GM18861 (cell line): ENCODE measurements at regions not wholly inside any gene's neighbourhood (a gene's known extent, or its start where the extent isn't known, plus 50 kb on each side); places are given as distances from the start of the nearest gene placed in this dataset.
"Not testable (repeated sequence)": the region's sequence is repeated elsewhere in the genome, so short reads cannot be mapped to it uniquely, and the experiment has no call there.

Experiments used
- ATAC-seq: cut with Tn5 transposase; IDR thresholded peaks from one replicate; pipeline ENCODE4 v1.9.1; 2021; ENCODE audit not compliant: unreplicated experiment

GRCh38 chr1:230558324-230558723, 84.0 kb upstream of the COG2 start:
- no peak for ATAC-seq

GRCh38 chr1:230556453-230556852, 85.8 kb upstream of the COG2 start:
- no peak for ATAC-seq

- no peak for ATAC-seq
These were observed 86.5 kb upstream of the COG2 start for GRCh38 chr1:230555814-230556213.

GRCh38 chr1:230552880-230553279, 89.4 kb upstream of the COG2 start:
- ATAC-seq, result no peak

GRCh38 chr1:230550945-230551344, 91.3 kb upstream of the COG2 start:
- ATAC-seq, result not testable (repeated sequence)

GRCh38 chr1:230550428-230550827, 91.9 kb upstream of the COG2 start:
- ATAC-seq, result no peak

- ATAC-seq, result no peak
These were observed 92.7 kb upstream of the COG2 start for GRCh38 chr1:230549625-230550024.

GRCh38 chr1:230548997-230549396, 93.3 kb upstream of the COG2 start:
- ATAC-seq, result no peak

- no peak for ATAC-seq
These were observed 93.9 kb upstream of the COG2 start for GRCh38 chr1:230548357-230548756.

- ATAC-seq, result no peak
These were observed 97.1 kb upstream of the COG2 start for GRCh38 chr1:230545181-230545580.

- ATAC-seq, result no peak
These were observed 97.5 kb upstream of the COG2 start for GRCh38 chr1:230544758-230545157.

- ATAC-seq, result no peak
These were observed 99.2 kb upstream of the COG2 start for GRCh38 chr1:230543085-230543484.

- no peak for ATAC-seq
These were observed 99.6 kb upstream of the COG2 start for GRCh38 chr1:230542681-230543080.

- ATAC-seq, result no peak
These were observed 100.2 kb upstream of the COG2 start for GRCh38 chr1:230542054-230542453.

- no peak for ATAC-seq
These were observed 101.0 kb upstream of the COG2 start for GRCh38 chr1:230541306-230541705.

GRCh38 chr1:230540421-230541155, 101.7 kb upstream of the COG2 start:
- ATAC-seq, result no peak

GRCh38 chr1:230537456-230537855, 104.8 kb upstream of the COG2 start:
- ATAC-seq, result no peak

- no peak for ATAC-seq
These were observed 105.6 kb upstream of the COG2 start for GRCh38 chr1:230536641-230537155.

- ATAC-seq, result no peak
These were observed 108.1 kb upstream of the COG2 start for GRCh38 chr1:230534224-230534623.

GRCh38 chr1:230531103-230531502, 105.0 kb upstream of the PGBD5 start:
- no peak for ATAC-seq

- ATAC-seq, result no peak
These were observed 93.1 kb upstream of the PGBD5 start for GRCh38 chr1:230519246-230519645.

- no peak for ATAC-seq
These were observed 92.4 kb upstream of the PGBD5 start for GRCh38 chr1:230518511-230518910.

GRCh38 chr1:230517786-230518185, 91.7 kb upstream of the PGBD5 start:
- no peak for ATAC-seq
